ENCODE measurements at regions not wholly inside any gene's neighbourhood (a gene's known extent, or its start where the extent isn't known, plus 50 kb on each side); places are given as distances from the start of the nearest gene placed in this dataset.
A peak's percentile ranks its signal among the peaks of the same experiment; 100 is the strongest.

GRCh38 chr3:159852821-159853505, 135.7 kb upstream of the IL12A start:
- peak; percentile 41 for ATAC-seq
- TF ChIP-seq ZFP3 (CRISPR knock-in tag; IDR thresholded peaks at IDR 0.05) (peak; percentile 55; the same call in 1 of the 2 replicates), TSHZ2 (CRISPR knock-in tag; IDR thresholded peaks at IDR 0.05) (peak; percentile 38; the same call in 1 of the 2 replicates), ZNF8 (CRISPR knock-in tag; IDR thresholded peaks at IDR 0.05) (no peak), CREB5 (CRISPR knock-in tag; IDR thresholded peaks at IDR 0.05; ENCODE audit: low read depth) (0 out of 2 replicates have a peak, but pooled peaks have one; percentile 45), PATZ1 (CRISPR knock-in tag; IDR thresholded peaks at IDR 0.05; ENCODE audit: borderline replicate concordance) (no peak), ISL1 (CRISPR knock-in tag; IDR thresholded peaks at IDR 0.05) (peak; percentile 67), CSDC2 (CRISPR knock-in tag; IDR thresholded peaks at IDR 0.05) (peak; percentile 81), TOX (CRISPR knock-in tag; IDR thresholded peaks at IDR 0.05; ENCODE audit: borderline replicate concordance) (no peak)

GRCh38 chr3:159853506-159853864, 135.2 kb upstream of the IL12A start:
- TF ChIP-seq POU6F1 (CRISPR knock-in tag; IDR thresholded peaks at IDR 0.05; ENCODE audit: borderline replicate concordance, low read depth) (no peak), TSHZ2 (CRISPR knock-in tag; IDR thresholded peaks at IDR 0.05) (no peak)
- no peak for ATAC-seq

- peak; percentile 88 for ATAC-seq
Measured at GRCh38 chr3:159854500-159855124, 134.0 kb upstream of the IL12A start.

More at GRCh38 chr3:159854500-159855124, 134.0 kb upstream of the IL12A start:
- TF ChIP-seq CREB5 (CRISPR knock-in tag; IDR thresholded peaks at IDR 0.05; ENCODE audit: low read depth) (peak; percentile 90), SNAI2 (CRISPR knock-in tag; IDR thresholded peaks at IDR 0.05) (peak; percentile 38; the same call in 1 of the 2 replicates), ISL1 (CRISPR knock-in tag; IDR thresholded peaks at IDR 0.05) (peak; percentile 94), ZNF8 (CRISPR knock-in tag; IDR thresholded peaks at IDR 0.05) (no peak), GLIS3 (CRISPR knock-in tag; IDR thresholded peaks at IDR 0.05) (no peak), BACH2 (CRISPR knock-in tag; IDR thresholded peaks at IDR 0.05; ENCODE audit: borderline replicate concordance) (no peak)

Measured in SK-N-SH treated with all-trans-retinoic acid at 6 μM for 48 hours (cell line).